ENCODE measurements at regions not wholly inside any gene's neighbourhood (a gene's known extent, or its start where the extent isn't known, plus 50 kb on each side); places are given as distances from the start of the nearest gene placed in this dataset.
"Not testable (repeated sequence)": the region's sequence is repeated elsewhere in the genome, so short reads cannot be mapped to it uniquely, and the experiment has no call there.

- DNase-seq (ENCODE audit: low spot score), result no peak
- Mint-ChIP-seq H3K36me3 (ENCODE audit: low read depth, unreplicated experiment) (peaks cover 2% of the 10 kb centered on the region), H3K4me1 (ENCODE audit: unreplicated experiment) (peaks cover 8% of the 10 kb centered on the region), H3K4me3 (ENCODE audit: unreplicated experiment) (no peak overlapping the region), H3K9me3 (ENCODE audit: unreplicated experiment) (no peaks in the 10 kb centered on the region), H3K27ac (ENCODE audit: unreplicated experiment) (no peak overlapping the region), H3K27me3 (ENCODE audit: unreplicated experiment) (no peaks in the 10 kb centered on the region)
- no peak for TF ChIP-seq CTCF (IDR thresholded peaks at IDR 0.05; ENCODE audit: unreplicated experiment)
Observed at GRCh38 chr5:71783891-71784290, 64.8 kb downstream of the CARTPT start.

GRCh38 chr5:71786337-71787055 is 67.4 kb downstream of the CARTPT start:
- Mint-ChIP-seq H3K27ac (ENCODE audit: unreplicated experiment) (no peak overlapping the region), H3K9me3 (ENCODE audit: unreplicated experiment) (no peaks in the 10 kb centered on the region), H3K4me3 (ENCODE audit: unreplicated experiment) (no peak overlapping the region)

GRCh38 chr5:71788794-71789193 is 69.7 kb downstream of the CARTPT start:
- Mint-ChIP-seq H3K36me3 (ENCODE audit: low read depth, unreplicated experiment) (peaks cover 7% of the 10 kb centered on the region), H3K27ac (ENCODE audit: unreplicated experiment) (no peak overlapping the region), H3K9me3 (ENCODE audit: unreplicated experiment) (no peaks in the 10 kb centered on the region), H3K4me3 (ENCODE audit: unreplicated experiment) (no peak overlapping the region), H3K4me1 (ENCODE audit: unreplicated experiment) (peaks cover 6% of the 10 kb centered on the region), H3K27me3 (ENCODE audit: unreplicated experiment) (peaks cover 2% of the 10 kb centered on the region)
- DNase-seq (ENCODE audit: low spot score), result no peak
- no peak for TF ChIP-seq CTCF (IDR thresholded peaks at IDR 0.05; ENCODE audit: unreplicated experiment)

More at GRCh38 chr5:71786337-71787055, 67.4 kb downstream of the CARTPT start:
- TF ChIP-seq CTCF (IDR thresholded peaks at IDR 0.05; ENCODE audit: unreplicated experiment), result no peak
- Mint-ChIP-seq H3K27me3 (ENCODE audit: unreplicated experiment) (no peaks in the 10 kb centered on the region), H3K36me3 (ENCODE audit: low read depth, unreplicated experiment) (peaks cover 7% of the 10 kb centered on the region), H3K4me1 (ENCODE audit: unreplicated experiment) (peaks cover 6% of the 10 kb centered on the region)
- no peak for DNase-seq (ENCODE audit: low spot score)

- H3K27me3 Mint-ChIP-seq (ENCODE audit: unreplicated experiment), result peaks cover 2% of the 10 kb centered on the region
- TF ChIP-seq CTCF (IDR thresholded peaks at IDR 0.05; ENCODE audit: unreplicated experiment), result no peak
- H3K4me1 Mint-ChIP-seq (ENCODE audit: unreplicated experiment), result peaks cover 6% of the 10 kb centered on the region
- no peak overlapping the region for H3K27ac Mint-ChIP-seq (ENCODE audit: unreplicated experiment)
- peaks cover 2% of the 10 kb centered on the region for H3K9me3 Mint-ChIP-seq (ENCODE audit: unreplicated experiment)
- DNase-seq (ENCODE audit: low spot score), result no peak
- no peak overlapping the region for H3K4me3 Mint-ChIP-seq (ENCODE audit: unreplicated experiment)
- H3K36me3 Mint-ChIP-seq (ENCODE audit: low read depth, unreplicated experiment), result peaks cover 10% of the 10 kb centered on the region
Observed at GRCh38 chr5:71789746-71790145, 70.7 kb downstream of the CARTPT start.

- Mint-ChIP-seq H3K9me3 (ENCODE audit: unreplicated experiment) (peaks cover 7% of the 10 kb centered on the region), H3K36me3 (ENCODE audit: low read depth, unreplicated experiment) (peaks cover 16% of the 10 kb centered on the region), H3K27me3 (ENCODE audit: unreplicated experiment) (peaks cover 2% of the 10 kb centered on the region), H3K4me1 (ENCODE audit: unreplicated experiment) (peaks cover 6% of the 10 kb centered on the region), H3K4me3 (ENCODE audit: unreplicated experiment) (no peak overlapping the region), H3K27ac (ENCODE audit: unreplicated experiment) (no peak overlapping the region)
- TF ChIP-seq CTCF (IDR thresholded peaks at IDR 0.05; ENCODE audit: unreplicated experiment), result no peak
- DNase-seq (ENCODE audit: low spot score), result no peak
Observed at GRCh38 chr5:71790433-71790832, 71.4 kb downstream of the CARTPT start.

GRCh38 chr5:71792041-71792440 is 73.0 kb downstream of the CARTPT start:
- peaks cover 16% of the 10 kb centered on the region for H3K36me3 Mint-ChIP-seq (ENCODE audit: low read depth, unreplicated experiment)
- H3K4me1 Mint-ChIP-seq (ENCODE audit: unreplicated experiment); H3K9me3 Mint-ChIP-seq (ENCODE audit: unreplicated experiment); H3K27me3 Mint-ChIP-seq (ENCODE audit: unreplicated experiment); H3K4me3 Mint-ChIP-seq (ENCODE audit: unreplicated experiment); H3K27ac Mint-ChIP-seq (ENCODE audit: unreplicated experiment); DNase-seq (ENCODE audit: low spot score): not testable (repeated sequence)
